HPDE6-E6E7 (cell line): ENCODE measurements at regions not wholly inside any gene's neighbourhood (a gene's known extent, or its start where the extent isn't known, plus 50 kb on each side); places are given as distances from the start of the nearest gene placed in this dataset.

ENCODE experiments used
- DNase-seq: peaks from one replicate; pipeline ENCODE4 v3.0.0; 2011; ENCODE audit warnings: missing footprints; ENCODE audit errors: extremely low spot score

DNA sequence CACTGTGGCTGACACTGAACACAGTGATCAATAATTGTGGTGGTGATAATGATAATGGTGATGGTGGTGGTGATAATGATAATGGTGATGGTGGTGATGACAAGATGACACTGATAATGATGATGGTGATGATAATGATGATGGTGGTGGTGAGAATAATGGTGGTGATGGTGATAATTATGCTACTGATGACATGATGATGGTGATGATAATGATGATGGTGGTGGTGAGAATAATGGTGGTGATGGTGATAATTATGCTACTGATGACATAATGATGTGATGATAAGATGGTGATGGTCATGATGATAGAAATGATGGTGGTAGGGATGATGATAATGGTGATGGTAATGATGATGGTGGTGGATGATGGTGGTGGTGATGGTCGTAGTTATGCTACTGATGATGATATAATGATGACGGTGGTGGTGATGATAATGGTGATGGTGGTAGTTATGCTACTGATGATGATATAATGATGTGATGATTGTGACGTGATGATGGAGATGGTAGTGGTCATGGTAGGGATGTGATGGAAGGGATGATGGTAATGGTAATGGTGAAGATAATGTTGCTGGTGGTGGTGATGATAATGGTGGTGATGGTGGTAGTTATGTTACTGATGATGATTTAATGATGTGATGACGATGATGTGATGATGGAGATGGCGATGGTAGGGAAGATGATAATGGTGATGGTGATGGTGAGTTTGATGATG lies 356.5 kb upstream of the CDH4 start:
- no peak for DNase-seq

DNA sequence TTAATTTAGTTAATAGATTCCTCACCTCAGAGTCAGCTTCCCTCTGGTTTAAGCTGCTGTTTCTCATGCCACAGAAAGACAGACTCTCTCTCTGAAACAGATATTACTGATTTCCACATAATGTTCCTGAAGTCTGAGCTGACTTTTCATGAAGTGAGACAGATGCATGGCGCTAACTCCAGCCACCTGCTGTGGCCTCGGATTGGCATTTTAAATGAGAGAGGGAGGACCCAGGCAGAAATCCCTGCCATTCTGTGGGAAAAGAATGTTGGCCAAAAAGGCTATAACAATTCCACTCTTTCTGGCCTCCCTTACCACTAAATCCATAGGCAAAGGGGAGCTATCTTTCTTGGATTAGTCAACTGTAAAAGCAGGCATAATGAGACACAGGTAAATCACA lies 354.1 kb upstream of the CDH4 start:
- no peak for DNase-seq

- DNase-seq, result no peak
Measured at GRCh38 chr20:60899320-60899719, 352.7 kb upstream of the CDH4 start.

DNA sequence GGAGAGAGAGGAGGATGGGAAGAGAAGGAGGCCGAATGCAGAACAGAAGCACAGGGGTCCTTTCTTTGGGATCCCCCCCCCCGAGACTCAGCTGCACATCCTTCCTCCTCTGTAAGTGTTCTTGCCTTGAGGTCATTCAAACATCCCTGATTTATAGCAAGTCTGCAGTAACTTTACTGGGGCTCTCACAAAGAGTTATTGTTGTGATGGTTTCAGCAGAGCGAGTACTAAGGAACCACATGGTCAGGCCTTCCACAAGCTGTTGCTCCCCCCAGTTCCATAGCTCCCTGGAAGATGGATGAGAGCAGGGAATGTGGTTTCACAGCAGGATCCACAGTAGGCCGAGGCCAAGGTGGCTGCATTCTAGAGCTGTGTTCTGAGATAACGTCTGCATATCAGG lies 351.4 kb upstream of the CDH4 start:
- DNase-seq, result no peak

GRCh38 chr20:60901831-60902230 lies 350.2 kb upstream of the CDH4 start:
- DNase-seq, result no peak

- DNase-seq, result no peak
Measured at GRCh38 chr20:60903325-60903971, 348.6 kb upstream of the CDH4 start.

DNA sequence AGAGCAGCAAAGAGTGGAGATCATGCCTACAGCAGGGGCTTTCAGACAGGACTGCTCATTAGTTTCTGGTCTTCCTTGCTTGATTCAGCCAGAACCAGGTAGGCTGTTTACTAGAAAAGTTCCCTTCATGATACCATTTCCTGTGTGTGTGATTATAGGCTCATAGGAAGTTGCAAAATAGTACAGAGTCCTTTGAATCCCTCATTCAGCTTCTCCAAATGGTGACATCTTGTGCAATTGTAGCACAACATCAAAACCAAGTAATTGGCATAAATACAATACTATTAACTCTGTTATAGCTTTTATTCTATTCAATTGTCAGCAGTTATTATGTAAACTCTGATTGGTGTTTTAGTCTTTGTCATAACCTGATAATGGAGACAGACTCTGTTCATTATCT lies 347.3 kb upstream of the CDH4 start:
- no peak for DNase-seq

- no peak for DNase-seq
Measured at GRCh38 chr20:60905919-60906318, 346.1 kb upstream of the CDH4 start.

- DNase-seq, result no peak
Measured at GRCh38 chr20:60906555-60906954, 345.5 kb upstream of the CDH4 start.

DNA sequence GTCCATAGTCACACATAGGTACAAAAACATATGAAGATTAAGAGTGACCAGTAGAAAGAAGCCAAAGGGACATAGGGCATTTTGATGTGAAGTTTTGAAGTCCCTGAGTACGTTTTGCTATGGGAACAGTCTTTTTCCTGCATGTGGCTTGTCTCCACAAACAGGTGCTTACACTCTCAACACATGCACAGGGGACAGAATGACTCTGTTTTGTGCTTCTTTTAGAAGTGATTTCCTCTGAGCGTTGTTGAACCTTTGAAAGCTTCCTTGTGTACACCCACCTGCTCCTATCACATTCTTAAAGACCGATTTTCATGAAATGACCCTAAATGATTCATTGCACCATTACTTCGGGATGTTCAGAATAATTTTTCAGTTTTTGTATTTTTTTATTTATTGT lies 338.8 kb upstream of the CDH4 start:
- no peak for DNase-seq

- DNase-seq, result no peak
Measured at GRCh38 chr20:60921022-60921622, 330.9 kb upstream of the CDH4 start.

DNA sequence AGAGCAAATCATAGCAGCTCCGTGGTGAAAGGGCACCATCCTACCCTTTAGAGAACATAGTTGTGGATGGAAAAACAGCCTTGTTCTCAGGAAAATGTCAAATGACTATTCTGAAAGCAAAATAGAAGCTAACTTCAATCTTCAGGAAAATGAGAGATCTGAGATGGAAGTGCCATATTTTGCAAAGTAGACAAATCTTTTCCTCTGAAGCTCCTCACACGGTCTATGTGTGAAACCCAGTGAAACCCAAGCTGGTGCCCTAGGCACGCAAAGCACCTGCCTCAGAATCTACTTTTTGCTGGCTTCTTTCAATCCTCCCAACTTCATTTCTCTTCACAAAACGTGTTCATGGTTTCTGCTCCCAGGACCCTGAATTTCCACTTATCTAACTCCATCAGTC lies 325.2 kb upstream of the CDH4 start:
- DNase-seq, result no peak

- no peak for DNase-seq
Measured at GRCh38 chr20:60928341-60928740, 323.7 kb upstream of the CDH4 start.

- no peak for DNase-seq
Measured at GRCh38 chr20:60930023-60930790, 321.9 kb upstream of the CDH4 start.

- DNase-seq, result no peak
Measured at GRCh38 chr20:60931696-60932095, 320.4 kb upstream of the CDH4 start.

GRCh38 chr20:60934724-60935123 lies 317.3 kb upstream of the CDH4 start:
- no peak for DNase-seq

GRCh38 chr20:60935971-60936370 lies 316.1 kb upstream of the CDH4 start:
- DNase-seq, result no peak

GRCh38 chr20:60937585-60937984 lies 314.5 kb upstream of the CDH4 start:
- no peak for DNase-seq

- no peak for DNase-seq
Measured at GRCh38 chr20:60941379-60941778, 310.7 kb upstream of the CDH4 start.

DNA sequence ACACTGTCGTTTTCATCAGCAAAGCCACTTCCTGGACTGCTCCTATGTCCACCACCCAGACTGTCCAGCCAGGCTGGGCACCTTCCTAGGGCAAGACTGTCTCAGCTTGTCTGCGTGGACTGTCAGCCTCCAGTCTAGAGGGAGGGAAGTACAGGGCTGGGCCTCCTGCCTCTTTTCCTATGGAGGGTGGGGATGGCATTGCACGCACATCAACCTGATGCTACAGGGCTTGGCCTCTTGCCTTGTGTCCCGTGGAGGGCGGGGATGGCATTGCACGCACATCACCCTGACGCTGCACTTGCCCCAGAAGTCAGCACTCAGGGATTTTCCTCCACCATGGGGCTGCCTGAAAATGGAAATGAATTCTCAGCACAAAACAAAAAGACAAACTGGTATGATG lies 304.2 kb upstream of the CDH4 start:
- no peak for DNase-seq

GRCh38 chr20:60948224-60948623 lies 303.8 kb upstream of the CDH4 start:
- DNase-seq, result no peak

DNA sequence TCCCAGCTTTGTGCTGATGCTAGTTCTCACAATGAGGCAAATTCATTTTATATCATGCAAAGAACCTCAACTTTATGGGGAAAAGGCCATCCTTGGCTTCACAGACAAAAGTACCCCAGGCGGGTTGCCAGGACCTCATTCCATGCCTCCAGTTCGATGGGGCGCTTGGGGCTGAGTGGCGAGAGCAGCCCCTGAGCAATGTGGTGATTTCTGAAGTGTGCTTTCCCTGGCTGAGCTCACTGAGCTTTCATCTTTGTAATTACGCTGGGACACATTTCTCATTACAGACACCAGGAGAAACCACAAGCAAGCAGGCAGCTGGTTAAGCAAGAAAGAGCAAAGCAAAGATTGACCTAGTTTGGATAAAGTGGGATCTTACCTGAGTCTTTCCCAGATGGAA lies 301.5 kb upstream of the CDH4 start:
- DNase-seq, result no peak

- no peak for DNase-seq
Measured at GRCh38 chr20:60950974-60951373, 301.1 kb upstream of the CDH4 start.
